CD8-positive, alpha-beta memory T cell (primary cell): ENCODE measurements at regions not wholly inside any gene's neighbourhood (a gene's known extent, or its start where the extent isn't known, plus 50 kb on each side); places are given as distances from the start of the nearest gene placed in this dataset.

Source experiments
- CTCF ChIA-PET: fragments of 350-600 bp; sonication (Branson Sonifier 250); formaldehyde crosslinking; loops from one replicate; lab custom pipeline; 2021; ENCODE audit warnings: antibody characterized with exemption; lab: Charles Lee
- POLR2A ChIA-PET: fragments of 350-600 bp; sonication (Branson Sonifier 250); formaldehyde crosslinking; loops from one replicate; lab custom pipeline; 2021; ENCODE audit warnings: antibody characterized with exemption; lab: Charles Lee
- DNase-seq, 5 donors: peaks; one replicate each; pipeline versions ENCODE4 v3.0.0 to v3.0.0-alpha.2; 2020 to 2022; ENCODE audit warnings: mixed read lengths in 1 of 5
- H3K27ac ChIP-seq: one replicate; pipeline ENCODE4 v1.7.0; 2013; ENCODE audit warnings: low read depth, mild to moderate bottlenecking, low read length, moderate library complexity
- H3K27me3 ChIP-seq: 2 replicates; pipeline ENCODE4 v1.7.0; 2013; ENCODE audit warnings: low read length, mild to moderate bottlenecking; ENCODE audit not compliant: insufficient read depth, poor library complexity, severe bottlenecking
- H3K36me3 ChIP-seq: 2 replicates; pipeline ENCODE4 v1.7.0; 2013; ENCODE audit warnings: mild to moderate bottlenecking, low read length, moderate library complexity; ENCODE audit not compliant: insufficient read depth
- H3K4me1 ChIP-seq: 2 replicates; pipeline ENCODE4 v1.7.0; 2013; ENCODE audit warnings: mild to moderate bottlenecking, low read length, moderate library complexity; ENCODE audit not compliant: insufficient read depth
- H3K4me3 ChIP-seq: 2 replicates; pipeline ENCODE4 v1.7.0; 2013; ENCODE audit warnings: mild to moderate bottlenecking, low read length
- H3K9me3 ChIP-seq: 2 replicates; pipeline ENCODE4 v1.7.0; 2013; ENCODE audit warnings: mild to moderate bottlenecking, low read length
- H3K27ac Mint-ChIP-seq, 8 donors: one replicate each; pipeline ENCODE4 v1.8.0; 2020 to 2021; ENCODE audit warnings: mixed read lengths in 8 of 8, mild to moderate bottlenecking in 6 of 8, inconsistent platforms in 3 of 8, moderate library complexity in 3 of 8
- H3K27me3 Mint-ChIP-seq, 2 donors: one replicate each; pipeline ENCODE4 v1.8.0; 2020 to 2021; ENCODE audit warnings: mixed read lengths in 2 of 2, mild to moderate bottlenecking in 1 of 2, moderate library complexity in 1 of 2
- H3K36me3 Mint-ChIP-seq, 3 donors: one replicate each; pipeline ENCODE4 v1.8.0; 2020 to 2021; ENCODE audit warnings: mixed read lengths in 3 of 3, inconsistent platforms in 1 of 3, mild to moderate bottlenecking in 1 of 3
- H3K4me1 Mint-ChIP-seq, 3 donors: one replicate each; pipeline ENCODE4 v1.8.0; 2020 to 2021; ENCODE audit warnings: mixed read lengths in 3 of 3, inconsistent platforms in 1 of 3, mild to moderate bottlenecking in 1 of 3
- H3K4me3 Mint-ChIP-seq, 7 donors: one replicate each; pipeline ENCODE4 v1.8.0; 2020 to 2021; ENCODE audit warnings: mixed read lengths in 7 of 7, mild to moderate bottlenecking in 6 of 7, moderate library complexity in 4 of 7, inconsistent platforms in 2 of 7
- H3K9me3 Mint-ChIP-seq, 5 donors: one replicate each; pipeline ENCODE4 v1.8.0; 2020 to 2022; ENCODE audit warnings: mixed read lengths in 5 of 5, mild to moderate bottlenecking in 3 of 5, moderate library complexity in 2 of 5, inconsistent platforms in 1 of 5

DNA sequence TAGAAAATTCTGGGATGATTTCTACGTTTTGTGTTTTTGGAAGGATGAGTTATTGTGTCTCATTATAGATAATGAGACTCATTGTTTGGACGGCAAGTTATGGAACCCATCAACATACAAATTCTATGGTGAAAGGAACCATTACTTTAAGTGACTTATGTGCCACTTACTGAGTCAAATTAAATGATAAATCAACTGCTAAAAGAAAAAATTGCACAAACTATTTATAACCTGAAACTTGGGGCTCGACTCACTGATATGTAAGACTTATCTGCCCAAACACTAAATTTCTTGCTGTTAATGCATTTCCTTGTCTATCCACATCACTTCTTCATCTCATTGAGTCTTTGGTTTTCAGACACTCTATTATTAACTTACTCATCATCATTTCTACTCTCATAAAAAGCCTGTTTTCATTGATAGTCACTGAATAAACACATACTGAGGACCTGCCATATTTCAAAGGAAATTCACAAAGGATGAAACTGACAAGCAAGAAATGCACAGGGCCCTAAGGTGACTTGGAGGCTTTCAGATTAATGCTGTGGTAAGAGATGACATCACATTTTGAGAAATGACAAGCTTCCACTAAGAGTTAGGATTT is 872.7 kb upstream of the ADAMTS5 start:
- peaks cover 1 to 12% (median 4%) of the 10 kb centered on the region in 5 donors for H3K9me3 Mint-ChIP-seq
- no peaks in the 10 kb centered on the region for H3K9me3 ChIP-seq
- H3K27me3 Mint-ChIP-seq = no peaks in the 10 kb centered on the region
- no peaks in the 10 kb centered on the region for H3K4me1 Mint-ChIP-seq
- ChIA-PET CTCF (no interaction called here), POLR2A (no interaction called here)
- H3K27me3 ChIP-seq = no peaks in the 10 kb centered on the region
- H3K27ac ChIP-seq = no peak overlapping the region
- no peak overlapping the region for H3K4me3 ChIP-seq
- H3K27ac Mint-ChIP-seq = no peak overlapping the region
- no peaks in the 10 kb centered on the region for H3K4me1 ChIP-seq
- H3K36me3 Mint-ChIP-seq = no peaks in the 10 kb centered on the region
- no peak overlapping the region for H3K4me3 Mint-ChIP-seq
- H3K36me3 ChIP-seq = no peaks in the 10 kb centered on the region
- no peak for DNase-seq

DNA sequence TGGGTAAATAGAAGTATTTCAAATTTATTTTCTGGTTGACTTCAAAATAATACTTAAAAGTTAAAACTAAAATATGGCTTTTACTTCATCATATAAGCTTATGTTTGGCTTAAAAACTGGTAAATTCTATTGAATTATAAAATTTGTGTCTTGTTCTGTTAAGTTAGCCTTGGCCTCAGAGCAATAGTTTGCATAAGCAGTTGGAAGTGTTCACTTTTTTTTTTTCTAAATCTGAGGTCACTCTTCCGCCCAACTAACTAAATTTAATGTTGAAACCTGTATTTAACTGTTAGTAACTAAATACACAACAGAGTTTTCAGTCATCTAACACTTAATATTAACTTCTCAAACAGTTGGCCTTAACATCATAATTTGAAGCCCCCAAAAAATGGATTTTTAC is 871.7 kb upstream of the ADAMTS5 start:
- Histone ChIP-seq H3K27ac (no peak overlapping the region), H3K27me3 (no peaks in the 10 kb centered on the region), H3K36me3 (no peaks in the 10 kb centered on the region), H3K4me3 (no peak overlapping the region), H3K4me1 (no peaks in the 10 kb centered on the region), H3K9me3 (no peaks in the 10 kb centered on the region)
- ChIA-PET CTCF (no interaction called here), POLR2A (no interaction called here)
- Mint-ChIP-seq H3K4me3 (no peak overlapping the region), H3K36me3 (no peaks in the 10 kb centered on the region), H3K4me1 (no peaks in the 10 kb centered on the region), H3K9me3 (peaks cover 1 to 18% (median 4%) of the 10 kb centered on the region in 5 donors), H3K27me3 (no peaks in the 10 kb centered on the region), H3K27ac (no peak overlapping the region)
- DNase-seq = no peak

DNA sequence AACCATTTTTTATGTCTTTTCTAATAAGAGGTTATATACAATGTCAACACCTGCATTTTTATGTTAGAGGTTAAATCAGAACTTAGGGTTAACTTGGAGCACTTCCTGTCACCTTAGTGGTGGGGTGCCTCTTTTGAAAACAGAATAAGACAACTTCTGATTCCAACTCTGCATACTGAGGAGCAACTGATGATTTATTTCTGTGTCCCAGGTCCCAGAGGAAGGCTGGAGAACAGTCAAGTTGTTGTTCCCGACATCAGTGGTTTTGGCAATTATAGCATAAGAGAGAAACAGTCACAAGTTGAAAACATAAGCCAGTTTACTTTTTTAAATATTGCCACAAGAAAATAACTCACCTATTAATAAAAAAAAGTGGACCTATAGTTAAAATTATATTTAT is 871.0 kb upstream of the ADAMTS5 start:
- Histone ChIP-seq H3K27me3 (no peaks in the 10 kb centered on the region), H3K4me3 (no peak overlapping the region), H3K9me3 (no peaks in the 10 kb centered on the region), H3K4me1 (no peaks in the 10 kb centered on the region), H3K27ac (no peak overlapping the region), H3K36me3 (no peaks in the 10 kb centered on the region)
- Mint-ChIP-seq H3K4me3 (no peak overlapping the region), H3K36me3 (no peaks in the 10 kb centered on the region), H3K9me3 (peaks cover 0 to 18% (median 2%) of the 10 kb centered on the region in 5 donors), H3K4me1 (no peaks in the 10 kb centered on the region), H3K27me3 (no peaks in the 10 kb centered on the region), H3K27ac (no peak overlapping the region)
- ChIA-PET POLR2A (no interaction called here), CTCF (no interaction called here)
- DNase-seq = no peak

DNA sequence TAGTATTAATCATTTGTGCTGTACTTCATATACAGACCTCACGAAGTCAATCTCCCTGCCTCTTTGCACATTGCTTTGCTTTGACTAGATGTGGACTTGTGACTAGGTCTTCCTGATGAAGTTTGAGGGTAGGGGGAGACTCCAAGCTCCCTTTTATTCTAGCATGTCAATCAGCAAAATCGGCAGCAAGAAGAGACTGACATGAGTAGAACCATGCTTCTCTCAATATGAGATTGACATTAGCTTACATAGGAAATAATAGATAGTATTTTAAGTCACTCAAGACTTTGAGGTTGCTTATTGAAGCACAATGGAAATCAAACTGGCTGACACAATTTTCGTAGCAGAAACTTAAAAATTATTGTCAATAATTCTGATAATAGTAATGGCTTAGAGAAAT is 866.4 kb upstream of the ADAMTS5 start:
- no peaks in the 10 kb centered on the region for H3K27me3 Mint-ChIP-seq
- Histone ChIP-seq H3K36me3 (no peaks in the 10 kb centered on the region), H3K4me1 (no peaks in the 10 kb centered on the region), H3K27me3 (no peaks in the 10 kb centered on the region), H3K9me3 (no peaks in the 10 kb centered on the region), H3K4me3 (no peak overlapping the region), H3K27ac (no peak overlapping the region)
- peaks cover 0 to 25% (median 5%) of the 10 kb centered on the region in 5 donors for H3K9me3 Mint-ChIP-seq
- no peak for DNase-seq
- H3K27ac Mint-ChIP-seq = no peak overlapping the region
- ChIA-PET POLR2A (no interaction called here), CTCF (no interaction called here)
- no peaks in the 10 kb centered on the region for H3K36me3 Mint-ChIP-seq
- no peaks in the 10 kb centered on the region for H3K4me1 Mint-ChIP-seq
- no peak overlapping the region for H3K4me3 Mint-ChIP-seq

DNA sequence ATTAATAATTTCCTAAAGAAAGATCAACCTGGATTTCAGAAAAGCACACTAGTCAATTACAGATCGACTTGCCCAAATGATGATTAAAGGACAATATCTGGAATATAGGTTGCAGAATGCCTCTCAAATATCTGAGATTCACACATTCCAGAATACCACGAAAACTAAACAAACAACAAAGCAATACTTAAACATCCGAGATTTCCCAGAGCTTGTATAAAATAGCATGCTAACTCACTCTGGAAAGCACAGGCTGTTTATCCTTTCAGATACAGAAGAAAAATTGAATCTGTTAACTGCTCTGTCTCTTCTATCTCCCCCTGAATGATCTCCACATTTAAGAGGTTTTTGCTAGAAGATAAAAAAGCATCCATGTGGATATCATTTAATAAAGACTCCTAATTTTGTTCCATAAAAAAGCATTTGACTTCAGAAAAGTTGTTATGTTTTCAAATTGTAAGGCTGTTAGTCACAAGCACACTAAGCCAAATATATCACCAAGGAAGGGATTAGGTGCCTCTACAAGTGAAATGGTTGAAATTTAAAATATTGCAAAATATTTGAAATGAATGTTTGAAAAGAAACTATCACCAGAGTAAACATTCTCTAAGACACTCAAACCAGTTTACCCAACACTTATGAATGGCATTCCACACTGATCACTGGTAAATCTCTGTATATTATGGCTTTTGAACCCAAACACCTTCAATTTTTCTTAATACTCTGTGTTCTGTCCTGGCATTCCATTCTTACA is 865.1 kb upstream of the ADAMTS5 start:
- Histone ChIP-seq H3K27ac (no peak overlapping the region), H3K4me1 (no peaks in the 10 kb centered on the region), H3K27me3 (no peaks in the 10 kb centered on the region), H3K4me3 (no peak overlapping the region), H3K9me3 (no peaks in the 10 kb centered on the region), H3K36me3 (no peaks in the 10 kb centered on the region)
- H3K27ac Mint-ChIP-seq = no peak overlapping the region
- H3K36me3 Mint-ChIP-seq = no peaks in the 10 kb centered on the region
- CTCF ChIA-PET = no interaction called here
- no peaks in the 10 kb centered on the region for H3K4me1 Mint-ChIP-seq
- H3K9me3 Mint-ChIP-seq = peaks cover 0 to 25% (median 5%) of the 10 kb centered on the region in 5 donors
- H3K4me3 Mint-ChIP-seq = no peak overlapping the region
- no peaks in the 10 kb centered on the region for H3K27me3 Mint-ChIP-seq
- POLR2A ChIA-PET = no interaction called here
- DNase-seq = no peak

DNA sequence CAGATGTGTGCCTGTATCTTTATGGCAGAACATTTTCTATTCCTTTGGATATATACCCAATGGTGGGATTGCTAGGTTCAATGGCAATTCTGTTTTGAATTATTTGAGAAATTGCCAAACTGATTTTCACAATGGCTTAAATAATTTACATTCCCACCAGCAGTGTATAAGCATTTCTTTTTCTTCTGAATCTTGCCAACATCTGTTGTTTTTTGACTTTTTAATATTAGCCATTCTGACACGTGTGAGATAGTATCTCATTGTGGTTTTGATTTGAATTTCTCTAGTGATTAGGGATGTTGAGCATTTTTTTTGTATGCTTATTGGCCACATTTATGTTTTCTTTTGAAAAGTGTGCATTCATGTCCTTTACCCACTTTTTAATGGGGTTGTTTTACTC is 864.3 kb upstream of the ADAMTS5 start:
- Histone ChIP-seq H3K4me3 (no peak overlapping the region), H3K9me3 (no peaks in the 10 kb centered on the region), H3K27me3 (no peaks in the 10 kb centered on the region), H3K27ac (no peak overlapping the region), H3K4me1 (no peaks in the 10 kb centered on the region), H3K36me3 (no peaks in the 10 kb centered on the region)
- CTCF ChIA-PET = no interaction called here
- Mint-ChIP-seq H3K4me3 (no peak overlapping the region), H3K27me3 (no peaks in the 10 kb centered on the region), H3K9me3 (peaks cover 0 to 25% (median 6%) of the 10 kb centered on the region in 5 donors), H3K4me1 (no peaks in the 10 kb centered on the region), H3K27ac (no peak overlapping the region), H3K36me3 (no peaks in the 10 kb centered on the region)
- DNase-seq = no peak
- POLR2A ChIA-PET = no interaction called here

DNA sequence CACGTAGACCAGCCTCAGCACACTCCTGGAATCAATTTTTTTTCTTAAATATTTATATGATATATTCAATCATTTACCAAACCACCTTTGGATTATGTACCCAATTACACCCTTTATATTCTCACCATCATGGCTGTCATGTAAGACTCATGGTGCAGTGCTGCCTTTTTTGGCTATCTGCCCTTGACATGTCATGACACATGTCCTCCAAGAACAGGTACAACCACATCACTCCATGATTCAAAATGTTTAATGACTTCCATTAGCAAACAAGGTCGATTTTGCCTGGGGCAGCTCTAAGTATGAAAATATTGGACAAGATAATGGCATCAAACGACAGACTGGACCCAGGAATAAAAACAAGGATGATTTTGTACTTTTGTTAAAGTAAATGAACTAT is 861.1 kb upstream of the ADAMTS5 start:
- Histone ChIP-seq H3K27ac (no peak overlapping the region), H3K9me3 (no peaks in the 10 kb centered on the region), H3K4me3 (no peak overlapping the region), H3K36me3 (no peaks in the 10 kb centered on the region), H3K27me3 (no peaks in the 10 kb centered on the region), H3K4me1 (no peaks in the 10 kb centered on the region)
- Mint-ChIP-seq H3K36me3 (no peaks in the 10 kb centered on the region), H3K27me3 (no peaks in the 10 kb centered on the region), H3K9me3 (peaks cover 3 to 18% (median 7%) of the 10 kb centered on the region in 5 donors), H3K4me3 (no peak overlapping the region), H3K27ac (no peak overlapping the region), H3K4me1 (no peaks in the 10 kb centered on the region)
- ChIA-PET POLR2A (no interaction called here), CTCF (no interaction called here)
- DNase-seq = no peak

DNA sequence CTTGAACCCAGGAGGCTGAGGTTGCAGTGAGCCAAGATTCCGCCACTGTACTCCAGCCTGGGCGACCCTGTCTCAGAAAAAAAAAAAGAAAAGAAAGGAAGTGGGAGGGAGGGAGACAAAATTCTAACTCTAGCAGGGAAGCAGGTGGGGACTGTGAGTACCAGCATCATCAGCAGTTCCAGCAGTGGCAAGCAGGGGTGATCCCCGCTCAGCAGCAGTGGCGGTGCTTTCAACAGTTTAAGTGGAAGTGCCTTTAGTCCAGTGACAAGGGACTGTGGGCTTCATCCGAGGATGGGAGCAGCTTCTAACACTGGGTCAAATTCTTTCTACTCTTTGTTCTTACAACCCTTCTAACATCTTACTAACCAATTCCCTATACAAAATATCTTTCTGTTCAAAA is 858.1 kb upstream of the ADAMTS5 start:
- H3K27me3 ChIP-seq = no peaks in the 10 kb centered on the region
- no peak overlapping the region for H3K4me3 Mint-ChIP-seq
- ChIA-PET CTCF (no interaction called here), POLR2A (no interaction called here)
- H3K4me1 ChIP-seq = no peaks in the 10 kb centered on the region
- H3K36me3 ChIP-seq = no peaks in the 10 kb centered on the region
- no peak overlapping the region for H3K4me3 ChIP-seq
- H3K36me3 Mint-ChIP-seq = no peaks in the 10 kb centered on the region
- H3K27me3 Mint-ChIP-seq = no peaks in the 10 kb centered on the region
- H3K9me3 Mint-ChIP-seq = peaks cover 3 to 11% (median 5%) of the 10 kb centered on the region in 5 donors
- no peak overlapping the region for H3K27ac ChIP-seq
- no peak overlapping the region for H3K27ac Mint-ChIP-seq
- no peaks in the 10 kb centered on the region for H3K4me1 Mint-ChIP-seq
- H3K9me3 ChIP-seq = no peaks in the 10 kb centered on the region
- no peak for DNase-seq
